Astrocyte (in vitro differentiated cells and primary cell): ENCODE measurements at regions not wholly inside any gene's neighbourhood (a gene's known extent, or its start where the extent isn't known, plus 50 kb on each side); places are given as distances from the start of the nearest gene placed in this dataset.
"Not testable (repeated sequence)": the region's sequence is repeated elsewhere in the genome, so short reads cannot be mapped to it uniquely, and the experiment has no call there.

Experiments used
- DNase-seq: peaks from one replicate; pipeline ENCODE4 v3.0.0-alpha.2; 2010; ENCODE audit warnings: low read depth
- FAIRE-seq: peaks from 2 replicates; lab custom pipeline; 2011; peaks lifted over from hg19 to GRCh38; lab: Jason Lieb, UNC
- H2AFZ ChIP-seq: 2 replicates; pipeline ENCODE4 v1.6.0; 2012; ENCODE audit warnings: low read depth, low read length, inconsistent platforms
- H3K27ac ChIP-seq: 2 replicates; pipeline ENCODE4 v1.5.1; 2011; ENCODE audit warnings: low read depth, low read length, inconsistent platforms
- H3K27me3 ChIP-seq: 2 replicates; pipeline ENCODE4 v1.6.0; 2011; ENCODE audit warnings: low read length, inconsistent platforms; ENCODE audit not compliant: insufficient read depth
- H3K36me3 ChIP-seq: 2 replicates; pipeline ENCODE4 v1.5.1; 2011; ENCODE audit warnings: low read length, inconsistent platforms; ENCODE audit not compliant: insufficient read depth
- H3K4me1 ChIP-seq: 2 replicates; pipeline ENCODE4 v1.5.1; 2011; ENCODE audit warnings: low read length, inconsistent platforms; ENCODE audit not compliant: insufficient read depth
- H3K4me2 ChIP-seq: 2 replicates; pipeline ENCODE4 v1.6.0; 2012; ENCODE audit warnings: low read length, inconsistent platforms
- H3K4me3 ChIP-seq: 2 replicates; pipeline ENCODE4 v1.5.1; 2011; ENCODE audit warnings: low read depth, mild to moderate bottlenecking, low read length, inconsistent platforms; ENCODE audit not compliant: insufficient read depth
- H3K79me2 ChIP-seq: 2 replicates; pipeline ENCODE4 v1.6.0; 2012; ENCODE audit warnings: mild to moderate bottlenecking, low read length, inconsistent platforms; ENCODE audit not compliant: insufficient read depth
- H3K9ac ChIP-seq: 2 replicates; pipeline ENCODE4 v1.6.0; 2012; ENCODE audit warnings: mild to moderate bottlenecking, low read length, inconsistent platforms
- H3K9me3 ChIP-seq: 2 replicates; pipeline ENCODE4 v1.5.1; 2012; ENCODE audit warnings: low read depth, mild to moderate bottlenecking, low read length, inconsistent platforms; ENCODE audit not compliant: insufficient read depth
- H4K20me1 ChIP-seq: 2 replicates; pipeline ENCODE4 v1.6.0; 2012; ENCODE audit warnings: low read length, inconsistent platforms; ENCODE audit not compliant: insufficient read depth
- H3K27ac Mint-ChIP-seq: one replicate; pipeline ENCODE4 v1.8.0; 2021; ENCODE audit warnings: mild to moderate bottlenecking, mixed read lengths; ENCODE audit not compliant: unreplicated experiment
- H3K27me3 Mint-ChIP-seq: one replicate; pipeline ENCODE4 v1.8.0; 2021; ENCODE audit warnings: low read depth, mixed read lengths; ENCODE audit not compliant: unreplicated experiment
- H3K36me3 Mint-ChIP-seq: one replicate; pipeline ENCODE4 v1.8.0; 2021; ENCODE audit warnings: low read depth, mixed read lengths; ENCODE audit not compliant: unreplicated experiment
- H3K4me1 Mint-ChIP-seq: one replicate; pipeline ENCODE4 v1.8.0; 2021; ENCODE audit warnings: low read depth, mixed read lengths; ENCODE audit not compliant: unreplicated experiment
- H3K4me3 Mint-ChIP-seq: one replicate; pipeline ENCODE4 v1.8.0; 2021; ENCODE audit warnings: mild to moderate bottlenecking, moderate library complexity, mixed read lengths; ENCODE audit not compliant: unreplicated experiment
- H3K9me3 Mint-ChIP-seq: one replicate; pipeline ENCODE4 v1.8.0; 2021; ENCODE audit warnings: mild to moderate bottlenecking, mixed read lengths; ENCODE audit not compliant: unreplicated experiment
- EZH2 ChIP-seq: IDR thresholded peaks from 2 replicates; pipeline ENCODE4 v1.6.1; 2012; ENCODE audit warnings: mild to moderate bottlenecking, low read length, inconsistent platforms; ENCODE audit not compliant: insufficient read depth
- TF ChIP-seq, protein P1 (sequence below): IDR thresholded peaks from 2 replicates; pipeline ENCODE4 v1.5.1; 2011; ENCODE audit warnings: low read depth, mild to moderate bottlenecking, inconsistent platforms, low read length, moderate library complexity; ENCODE audit not compliant: insufficient read depth

- Mint-ChIP-seq H3K9me3 (peaks cover 17% of the 10 kb centered on the region), H3K4me1 (no peaks in the 10 kb centered on the region), H3K27me3 (peaks cover 90% of the 10 kb centered on the region), H3K36me3 (no peaks in the 10 kb centered on the region), H3K27ac (no peak overlapping the region), H3K4me3 (no peak overlapping the region)
- H3K36me3 ChIP-seq = no peaks in the 10 kb centered on the region
- H4K20me1 ChIP-seq = no peaks in the 10 kb centered on the region
- TF ChIP-seq EZH2 = no peak
- TF ChIP-seq, protein P1, sequence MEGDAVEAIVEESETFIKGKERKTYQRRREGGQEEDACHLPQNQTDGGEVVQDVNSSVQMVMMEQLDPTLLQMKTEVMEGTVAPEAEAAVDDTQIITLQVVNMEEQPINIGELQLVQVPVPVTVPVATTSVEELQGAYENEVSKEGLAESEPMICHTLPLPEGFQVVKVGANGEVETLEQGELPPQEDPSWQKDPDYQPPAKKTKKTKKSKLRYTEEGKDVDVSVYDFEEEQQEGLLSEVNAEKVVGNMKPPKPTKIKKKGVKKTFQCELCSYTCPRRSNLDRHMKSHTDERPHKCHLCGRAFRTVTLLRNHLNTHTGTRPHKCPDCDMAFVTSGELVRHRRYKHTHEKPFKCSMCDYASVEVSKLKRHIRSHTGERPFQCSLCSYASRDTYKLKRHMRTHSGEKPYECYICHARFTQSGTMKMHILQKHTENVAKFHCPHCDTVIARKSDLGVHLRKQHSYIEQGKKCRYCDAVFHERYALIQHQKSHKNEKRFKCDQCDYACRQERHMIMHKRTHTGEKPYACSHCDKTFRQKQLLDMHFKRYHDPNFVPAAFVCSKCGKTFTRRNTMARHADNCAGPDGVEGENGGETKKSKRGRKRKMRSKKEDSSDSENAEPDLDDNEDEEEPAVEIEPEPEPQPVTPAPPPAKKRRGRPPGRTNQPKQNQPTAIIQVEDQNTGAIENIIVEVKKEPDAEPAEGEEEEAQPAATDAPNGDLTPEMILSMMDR = no peak
- H3K9ac ChIP-seq = no peak overlapping the region
- H3K4me2 ChIP-seq = no peak overlapping the region
- no peaks in the 10 kb centered on the region for H3K79me2 ChIP-seq
- no peaks in the 10 kb centered on the region for H3K4me1 ChIP-seq
- H3K9me3 ChIP-seq = no peaks in the 10 kb centered on the region
- no peak overlapping the region for H2AFZ ChIP-seq
- no peak overlapping the region for H3K4me3 ChIP-seq
- H3K27me3 ChIP-seq = peaks cover 10% of the 10 kb centered on the region
- H3K27ac ChIP-seq = no peak overlapping the region
- FAIRE-seq = no peak
- no peak for DNase-seq
These were observed 50.7 kb upstream of the VPREB1 start for GRCh38 chr22:22193923-22194322.

DNA sequence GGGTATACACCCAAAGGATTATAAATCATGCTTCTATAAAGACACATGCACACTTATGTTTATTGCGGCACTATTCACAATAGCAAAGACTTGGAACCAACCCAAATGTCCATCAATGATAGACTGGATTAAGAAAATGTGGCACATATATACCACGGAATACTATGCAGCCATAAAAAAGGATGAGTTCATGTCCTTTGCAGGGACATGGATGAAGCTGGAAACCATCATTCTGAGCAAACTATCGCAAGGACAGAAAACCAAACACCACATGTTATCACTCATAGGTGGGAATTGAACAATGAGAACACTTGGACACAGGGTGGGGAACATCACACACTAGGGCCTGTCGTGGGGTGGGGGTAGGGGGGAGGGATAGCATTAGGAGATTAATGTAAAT is 51.1 kb upstream of the VPREB1 start:
- not testable (repeated sequence) for H3K27ac Mint-ChIP-seq, H3K27me3 ChIP-seq, H3K4me3 ChIP-seq, H3K4me1 Mint-ChIP-seq, H2AFZ ChIP-seq, H3K4me1 ChIP-seq, H3K9ac ChIP-seq, H3K4me2 ChIP-seq, H3K36me3 ChIP-seq, H3K9me3 ChIP-seq, H3K36me3 Mint-ChIP-seq, H3K79me2 ChIP-seq, H4K20me1 ChIP-seq, FAIRE-seq, H3K27ac ChIP-seq, H3K4me3 Mint-ChIP-seq, DNase-seq
- Mint-ChIP-seq H3K9me3 (peaks cover 18% of the 10 kb centered on the region), H3K27me3 (peaks cover 89% of the 10 kb centered on the region)

DNA sequence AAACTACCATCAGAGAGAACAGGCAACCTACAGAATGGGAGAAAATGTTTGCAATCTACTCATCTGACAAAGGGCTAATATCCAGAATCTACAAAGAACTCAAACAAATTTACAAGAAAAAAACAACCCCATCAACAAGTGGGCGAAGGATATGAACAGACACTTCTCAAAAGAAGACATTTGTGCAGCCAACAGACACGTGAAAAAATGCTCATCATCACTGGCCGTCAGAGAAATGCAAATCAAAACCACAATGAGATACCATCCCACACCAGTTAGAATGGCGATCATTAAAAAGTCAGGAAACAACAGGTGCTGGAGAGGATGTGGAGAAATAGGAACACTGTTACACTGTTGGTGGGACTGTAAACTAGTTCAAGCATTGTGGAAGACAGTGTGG is 51.6 kb upstream of the VPREB1 start:
- not testable (repeated sequence) for H3K27ac Mint-ChIP-seq, H3K4me1 Mint-ChIP-seq, H4K20me1 ChIP-seq, H3K9me3 ChIP-seq, H3K27ac ChIP-seq, FAIRE-seq, DNase-seq, H3K36me3 Mint-ChIP-seq, H3K27me3 ChIP-seq, H3K4me3 Mint-ChIP-seq, H3K79me2 ChIP-seq, H2AFZ ChIP-seq, H3K4me3 ChIP-seq, H3K4me2 ChIP-seq, H3K9ac ChIP-seq, H3K36me3 ChIP-seq, H3K4me1 ChIP-seq
- Mint-ChIP-seq H3K9me3 (peaks cover 18% of the 10 kb centered on the region), H3K27me3 (peaks cover 88% of the 10 kb centered on the region)

- not testable (repeated sequence) for FAIRE-seq, H3K36me3 ChIP-seq, H3K36me3 Mint-ChIP-seq, H4K20me1 ChIP-seq, H3K9me3 ChIP-seq, H3K4me3 ChIP-seq, H3K79me2 ChIP-seq, H3K9ac ChIP-seq, H3K27ac Mint-ChIP-seq, H3K4me2 ChIP-seq, H3K4me3 Mint-ChIP-seq, H3K4me1 Mint-ChIP-seq, DNase-seq, H2AFZ ChIP-seq, H3K4me1 ChIP-seq, H3K27ac ChIP-seq
- H3K9me3 Mint-ChIP-seq = peaks cover 23% of the 10 kb centered on the region
- H3K27me3 ChIP-seq = peaks cover 15% of the 10 kb centered on the region
- peaks cover 81% of the 10 kb centered on the region for H3K27me3 Mint-ChIP-seq
These were observed 54.8 kb upstream of the VPREB1 start for GRCh38 chr22:22189796-22190195.

- Mint-ChIP-seq H3K27me3 (peaks cover 87% of the 10 kb centered on the region), H3K9me3 (peaks cover 23% of the 10 kb centered on the region)
- H3K27ac Mint-ChIP-seq, H3K4me1 ChIP-seq, H3K4me1 Mint-ChIP-seq, H3K79me2 ChIP-seq, H3K9me3 ChIP-seq, DNase-seq, H3K9ac ChIP-seq, H3K27ac ChIP-seq, H3K4me2 ChIP-seq, FAIRE-seq, H3K4me3 Mint-ChIP-seq, H2AFZ ChIP-seq, H4K20me1 ChIP-seq, H3K36me3 ChIP-seq, H3K4me3 ChIP-seq, H3K36me3 Mint-ChIP-seq: not testable (repeated sequence)
- H3K27me3 ChIP-seq = peaks cover 18% of the 10 kb centered on the region
These were observed 56.7 kb upstream of the VPREB1 start for GRCh38 chr22:22187863-22188262.
